Astrocyte of the spinal cord (primary cell): ENCODE measurements at regions not wholly inside any gene's neighbourhood (a gene's known extent, or its start where the extent isn't known, plus 50 kb on each side); places are given as distances from the start of the nearest gene placed in this dataset.

Experiments
- DNase-seq: peaks from one replicate; pipeline ENCODE4 v3.0.0; 2011; ENCODE audit warnings: low read depth, low spot score
- H3K4me3 ChIP-seq: 2 replicates; pipeline ENCODE4 v1.5.1; 2011; ENCODE audit warnings: low read depth, mild to moderate bottlenecking, low read length, moderate library complexity
- CTCF ChIP-seq: IDR thresholded peaks from 2 replicates; pipeline ENCODE4 v1.5.1; 2012; ENCODE audit warnings: low read depth, mild to moderate bottlenecking, low read length, inconsistent platforms
- in situ Hi-C: cut with HindIII; loops from 2 replicates; pipeline ENCODE4 v1.10.0; 2017; ENCODE audit warnings: low sequenced_read_pairs

GRCh38 chr12:94779485-94779884 lies 129.1 kb upstream of the TMCC3 start:
- in situ Hi-C loops: no loop called here
- DNase-seq: peak; percentile 96
- TF ChIP-seq CTCF: no peak
- no peak overlapping the region for H3K4me3 ChIP-seq

GRCh38 chr12:94777936-94778335 lies 127.6 kb upstream of the TMCC3 start:
- H3K4me3 ChIP-seq: no peak overlapping the region
- DNase-seq: no peak
- in situ Hi-C loops: no loop called here
- TF ChIP-seq CTCF: no peak

GRCh38 chr12:94775710-94776109 lies 125.4 kb upstream of the TMCC3 start:
- in situ Hi-C loops: no loop called here
- no peak overlapping the region for H3K4me3 ChIP-seq
- no peak for DNase-seq
- no peak for TF ChIP-seq CTCF

GRCh38 chr12:94771741-94772140 lies 121.4 kb upstream of the TMCC3 start:
- in situ Hi-C loops: no loop called here
- no peak for DNase-seq
- H3K4me3 ChIP-seq: no peak overlapping the region
- no peak for TF ChIP-seq CTCF

- DNase-seq: no peak
- no peak overlapping the region for H3K4me3 ChIP-seq
- in situ Hi-C loops: no loop called here
- TF ChIP-seq CTCF: no peak
These were observed 120.8 kb upstream of the TMCC3 start for GRCh38 chr12:94771199-94771598.

- TF ChIP-seq CTCF: no peak
- no peak for DNase-seq
- in situ Hi-C loops: no loop called here
- no peak overlapping the region for H3K4me3 ChIP-seq
These were observed 120.4 kb upstream of the TMCC3 start for GRCh38 chr12:94770791-94771190.
